ENCODE measurements at regions not wholly inside any gene's neighbourhood (a gene's known extent, or its start where the extent isn't known, plus 50 kb on each side); places are given as distances from the start of the nearest gene placed in this dataset.

GRCh38 chr3:80564391-80564790, 796.6 kb upstream of the ROBO1 start:
- no peak for DNase-seq

DNA sequence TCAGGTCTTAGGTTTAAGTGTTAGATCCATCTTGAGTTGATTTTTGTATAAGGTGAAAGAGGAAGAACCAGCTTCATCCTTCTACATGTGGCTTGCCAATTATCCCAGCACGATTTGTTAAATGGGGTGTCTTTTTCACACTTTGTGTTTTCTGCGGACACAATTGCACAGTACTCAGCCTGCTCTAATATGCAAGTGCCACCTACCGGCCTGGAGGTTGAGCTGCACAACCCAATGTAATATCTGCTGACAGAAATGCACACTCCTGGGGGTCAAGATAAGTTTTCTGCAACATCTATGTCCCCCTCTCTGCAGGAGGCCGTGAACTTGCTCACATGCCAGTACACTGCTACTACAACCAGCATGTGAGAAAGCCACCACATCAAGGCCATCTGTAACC, 791.9 kb upstream of the ROBO1 start:
- no peak for DNase-seq

DNA sequence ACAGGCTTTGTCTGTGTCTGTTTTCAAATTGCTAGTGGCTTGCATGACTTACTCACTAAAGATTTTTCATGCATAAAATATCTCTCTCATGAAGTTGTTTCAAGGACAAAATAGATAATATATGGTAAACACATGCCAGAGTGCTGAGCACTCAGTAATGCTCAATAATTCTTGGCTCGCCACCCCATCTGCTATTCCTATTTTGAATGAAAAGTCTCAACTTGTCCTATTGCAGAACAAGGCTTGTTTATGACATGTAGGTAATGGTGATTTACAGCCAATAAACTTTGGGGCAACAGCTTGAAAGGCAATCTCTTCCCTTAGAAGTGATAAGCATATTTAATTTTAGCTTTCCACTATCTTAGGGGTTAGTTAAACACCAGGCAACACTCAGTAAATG, 789.0 kb upstream of the ROBO1 start:
- DNase-seq = no peak

- no peak for DNase-seq
Measured at GRCh38 chr3:80554304-80554703, 786.5 kb upstream of the ROBO1 start.

- no peak for DNase-seq
Measured at GRCh38 chr3:80553211-80553610, 785.4 kb upstream of the ROBO1 start.

DNA sequence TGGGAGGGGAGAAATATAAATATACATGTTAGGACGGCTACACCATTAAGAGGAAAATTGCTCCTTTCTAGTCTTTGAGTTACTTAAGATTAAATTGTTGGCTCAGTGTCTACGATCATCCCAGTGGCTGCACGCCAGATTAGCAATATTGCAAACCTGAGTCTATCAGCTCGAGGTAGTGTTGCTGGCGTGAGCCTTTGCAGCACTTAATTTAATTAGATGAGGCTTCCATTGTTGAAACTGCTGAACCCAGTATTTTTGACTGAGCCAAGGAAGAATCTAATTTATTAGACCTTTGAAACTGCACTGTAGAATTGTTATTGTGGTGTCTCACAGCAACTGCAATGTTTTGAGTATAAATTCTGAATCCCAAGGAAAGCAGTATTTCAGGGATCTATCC, 782.4 kb upstream of the ROBO1 start:
- peak; percentile 9 for DNase-seq

GRCh38 chr3:80549173-80549572, 781.4 kb upstream of the ROBO1 start:
- no peak for DNase-seq

GRCh38 chr3:80543154-80543553, 775.4 kb upstream of the ROBO1 start:
- no peak for DNase-seq

DNA sequence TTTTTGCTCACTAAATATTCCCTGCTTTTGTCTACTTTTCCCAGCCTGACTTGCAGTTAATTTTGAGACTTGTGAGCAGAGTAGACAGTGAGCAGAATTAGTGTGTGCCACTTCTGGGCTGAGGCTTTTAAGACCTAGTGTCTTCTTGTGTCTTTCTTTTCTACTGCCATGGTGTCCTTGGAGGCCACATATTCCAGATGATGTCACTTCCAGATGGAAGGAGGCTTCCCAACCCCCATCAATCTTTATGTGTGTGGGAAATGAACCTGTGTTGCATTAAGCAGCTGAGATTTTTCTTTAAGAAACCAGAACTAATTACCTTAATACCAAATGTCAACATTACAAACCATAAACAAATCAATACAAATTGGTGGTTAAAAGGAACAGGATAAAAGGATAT, 774.7 kb upstream of the ROBO1 start:
- DNase-seq = peak; percentile 45

DNA sequence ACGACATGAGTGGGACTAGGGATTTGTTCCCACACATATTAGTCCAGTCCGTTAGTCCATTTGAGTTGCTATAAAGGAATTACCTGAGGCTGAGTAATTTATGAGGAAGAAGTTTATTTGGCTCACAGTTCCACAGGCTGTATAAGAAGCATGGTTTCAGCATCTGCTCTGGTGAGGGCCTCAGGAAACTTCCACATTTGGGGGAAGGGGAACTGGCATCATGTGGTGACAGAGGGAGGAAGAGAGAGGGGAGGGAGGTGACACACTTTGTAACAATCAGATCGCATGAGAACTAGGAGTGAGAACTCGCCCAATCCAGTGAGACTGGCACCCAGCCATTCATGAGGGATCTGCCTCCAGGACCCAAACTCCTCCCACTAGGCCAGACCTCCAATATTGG, 769.9 kb upstream of the ROBO1 start:
- no peak for DNase-seq

DNA sequence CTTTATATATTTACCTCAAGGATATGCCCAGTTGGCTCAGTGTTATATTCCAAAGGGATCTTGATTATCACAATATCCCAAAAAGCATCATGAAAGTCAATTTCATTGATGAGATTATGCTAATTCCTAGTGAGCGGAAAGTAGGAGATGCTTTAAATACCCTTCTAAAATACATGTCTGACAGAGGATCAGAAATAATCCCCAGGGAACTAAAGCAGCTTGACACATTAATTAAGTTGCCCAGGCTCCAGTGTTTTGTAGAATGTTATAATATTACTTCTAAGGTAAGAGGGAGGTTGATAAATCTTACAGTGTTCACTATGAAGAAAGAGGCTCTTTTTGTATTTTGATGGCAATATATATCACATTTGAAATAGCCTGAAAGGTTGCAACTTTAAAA, 767.5 kb upstream of the ROBO1 start:
- no peak for DNase-seq

DNA sequence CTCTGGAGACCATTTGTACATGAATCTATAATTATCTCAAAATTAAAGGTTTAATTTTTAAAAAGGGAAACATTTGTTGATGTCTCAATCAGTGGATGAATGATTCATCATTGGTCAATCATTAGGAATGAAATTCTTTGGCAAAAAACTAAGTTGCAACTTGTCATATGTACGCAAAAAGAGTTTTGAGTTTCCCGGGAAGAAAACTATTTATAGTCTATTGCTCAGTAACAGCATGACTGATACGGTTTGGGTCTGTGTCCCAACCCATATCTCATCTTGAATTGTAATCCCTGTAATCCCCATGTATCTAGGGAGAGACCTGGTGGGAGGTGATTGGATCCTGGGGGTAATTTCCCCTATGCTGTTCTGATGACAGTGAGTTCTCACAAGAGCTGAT, 765.8 kb upstream of the ROBO1 start:
- no peak for DNase-seq

GRCh38 chr3:80526153-80526552, 758.4 kb upstream of the ROBO1 start:
- no peak for DNase-seq

- no peak for DNase-seq
Measured at GRCh38 chr3:80521081-80521480, 753.3 kb upstream of the ROBO1 start.

- DNase-seq = no peak
Measured at GRCh38 chr3:80519436-80519835, 751.6 kb upstream of the ROBO1 start.

GRCh38 chr3:80496452-80496851, 728.7 kb upstream of the ROBO1 start:
- DNase-seq = no peak

GRCh38 chr3:80492162-80492561, 724.4 kb upstream of the ROBO1 start:
- DNase-seq = no peak

- no peak for DNase-seq
Measured at GRCh38 chr3:80472961-80473360, 705.2 kb upstream of the ROBO1 start.

DNA sequence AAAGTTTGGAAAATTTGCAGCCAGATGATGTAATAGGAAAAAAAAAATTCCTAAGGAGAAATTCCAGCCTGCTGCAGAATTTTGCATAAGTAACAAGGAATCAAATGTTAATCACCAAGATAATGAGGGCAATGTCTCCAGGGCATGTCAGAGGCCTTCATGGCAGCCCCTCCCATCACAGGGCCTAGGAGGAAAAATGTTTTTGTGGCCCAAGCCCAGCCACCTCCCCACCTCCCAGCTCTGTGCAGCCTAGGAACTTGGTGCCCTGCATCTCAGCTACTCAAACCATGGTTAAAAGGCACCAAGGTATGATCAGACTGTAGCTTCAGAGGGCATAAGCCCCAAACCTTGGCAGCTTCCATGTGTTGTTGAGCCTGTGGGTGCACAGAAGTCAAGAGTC, 704.7 kb upstream of the ROBO1 start:
- DNase-seq = no peak

DNA sequence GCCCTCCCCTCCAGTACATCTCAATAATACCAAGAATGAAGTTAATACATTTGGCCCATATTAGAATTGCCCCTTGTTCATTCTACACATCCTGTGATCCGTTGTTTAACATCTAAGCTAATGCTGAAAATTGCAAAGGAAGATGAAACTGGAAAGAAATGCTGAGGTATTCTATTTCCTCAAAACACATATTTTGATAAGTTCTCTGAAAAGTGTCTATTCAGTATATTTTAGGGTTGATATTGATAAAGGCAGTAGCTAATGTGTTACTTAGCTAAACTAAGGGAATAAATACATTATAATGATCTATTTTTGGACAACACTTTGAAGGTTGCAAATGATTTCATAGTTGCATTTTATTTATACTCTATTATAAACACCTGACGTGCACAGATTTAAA, 702.6 kb upstream of the ROBO1 start:
- DNase-seq = no peak

DNA sequence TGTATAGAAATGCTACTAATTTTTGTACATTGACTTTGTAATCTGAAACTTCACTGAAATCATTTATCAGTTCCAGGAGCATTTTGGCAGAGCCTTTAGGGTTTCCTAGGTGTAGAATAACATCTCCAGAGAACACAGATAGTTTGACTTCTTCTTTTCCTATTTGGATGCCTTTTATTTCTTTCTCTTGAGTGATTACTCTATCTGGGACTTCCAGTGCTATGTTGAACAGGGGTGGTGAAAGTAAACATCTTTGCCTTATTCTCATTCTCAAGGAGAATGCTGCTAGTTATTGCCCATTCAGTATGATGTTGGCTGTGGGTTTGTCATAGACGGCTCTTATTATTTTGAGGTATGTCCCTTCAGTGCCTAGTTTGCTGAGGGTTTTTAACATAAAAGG, 697.9 kb upstream of the ROBO1 start:
- DNase-seq = no peak

GRCh38 chr3:80451393-80451792, 683.6 kb upstream of the ROBO1 start:
- no peak for DNase-seq

- no peak for DNase-seq
Measured at GRCh38 chr3:80445641-80446040, 677.8 kb upstream of the ROBO1 start.

DNA sequence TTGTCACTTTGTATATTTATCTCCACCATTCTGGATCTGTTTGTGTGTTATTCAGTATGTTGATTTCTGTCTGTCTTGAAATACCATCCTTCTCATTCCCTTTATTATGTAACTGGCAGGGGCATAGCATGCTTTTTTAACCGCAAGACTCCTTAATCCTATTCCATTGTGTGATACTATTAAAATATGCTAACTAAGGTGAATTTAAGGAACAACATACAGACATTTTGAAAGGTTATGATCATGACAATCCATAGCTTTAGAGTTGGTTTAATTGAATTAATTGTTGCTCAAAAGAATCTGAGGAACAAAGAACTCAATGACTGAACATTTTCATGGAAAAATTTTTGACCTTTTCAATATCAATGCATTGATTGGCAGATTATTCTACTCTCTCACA, 677.3 kb upstream of the ROBO1 start:
- no peak for DNase-seq

DNA sequence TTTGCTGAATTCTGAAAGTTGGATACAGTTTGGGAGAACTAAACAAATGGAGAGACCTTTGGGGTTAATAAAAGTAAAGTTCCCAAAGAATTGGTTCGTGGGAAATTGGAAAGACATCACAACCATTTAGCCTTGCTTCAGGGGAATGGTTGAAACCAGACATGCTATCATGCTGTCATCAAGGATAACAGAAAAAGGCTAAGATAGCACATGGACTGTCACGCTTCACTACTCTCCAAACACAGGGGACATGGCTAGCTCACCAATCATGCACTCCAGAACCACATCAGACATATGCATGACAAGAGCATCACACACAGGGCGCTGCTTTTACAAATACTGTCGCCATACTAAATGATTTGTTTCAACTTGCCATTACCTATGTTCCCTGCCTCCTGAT, 671.7 kb upstream of the ROBO1 start:
- DNase-seq = peak; percentile 75

DNA sequence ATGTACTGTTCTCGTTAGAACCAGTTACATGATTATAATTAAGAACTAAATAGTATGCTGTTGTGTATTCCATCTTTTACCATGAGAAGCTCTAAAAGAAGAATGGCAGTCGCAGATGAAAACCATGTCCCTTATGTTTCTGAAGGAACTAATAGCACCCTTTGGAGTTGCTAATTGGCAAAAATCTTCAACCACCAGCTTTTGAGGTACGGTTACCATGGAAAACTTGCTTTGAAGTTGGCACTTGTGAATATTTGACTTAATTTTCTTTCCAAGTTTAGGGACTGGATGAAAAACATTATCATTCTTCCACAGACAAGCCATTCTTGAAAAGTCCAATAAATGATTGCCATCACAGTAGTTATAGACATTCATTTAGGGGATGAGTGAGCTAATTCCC, 666.6 kb upstream of the ROBO1 start:
- DNase-seq = no peak
